NK-92 (cell line): ENCODE measurements at regions not wholly inside any gene's neighbourhood (a gene's known extent, or its start where the extent isn't known, plus 50 kb on each side); places are given as distances from the start of the nearest gene placed in this dataset.

Experiments
- DNase-seq: peaks from one replicate; lab custom pipeline; 2025; ENCODE audit not compliant: unreplicated experiment; lab: John Stamatoyannopoulos, UW

- no peak for DNase-seq
Observed at GRCh38 chr10:128543151-128543550, 416.9 kb upstream of the MKI67 start.

DNA sequence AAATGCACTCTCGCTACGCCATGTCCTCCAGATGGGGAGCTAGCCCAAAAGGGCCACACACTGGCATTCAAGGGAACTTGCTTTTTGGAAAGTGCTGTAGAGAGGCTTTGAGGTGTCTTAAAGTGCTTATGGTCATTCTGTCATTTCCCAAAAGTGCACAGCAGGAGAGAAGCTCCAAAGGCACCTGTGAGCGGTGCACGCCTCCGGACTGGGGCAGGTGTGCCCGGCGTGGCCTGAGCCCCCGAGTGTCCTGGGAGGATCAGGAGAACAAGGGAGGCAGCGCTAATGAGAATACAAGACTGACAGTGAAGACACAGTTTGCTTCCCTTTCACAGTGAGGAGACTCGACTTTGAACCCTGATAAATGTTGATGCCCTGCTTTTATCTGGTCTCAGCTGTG is 419.0 kb upstream of the MKI67 start:
- no peak for DNase-seq

DNA sequence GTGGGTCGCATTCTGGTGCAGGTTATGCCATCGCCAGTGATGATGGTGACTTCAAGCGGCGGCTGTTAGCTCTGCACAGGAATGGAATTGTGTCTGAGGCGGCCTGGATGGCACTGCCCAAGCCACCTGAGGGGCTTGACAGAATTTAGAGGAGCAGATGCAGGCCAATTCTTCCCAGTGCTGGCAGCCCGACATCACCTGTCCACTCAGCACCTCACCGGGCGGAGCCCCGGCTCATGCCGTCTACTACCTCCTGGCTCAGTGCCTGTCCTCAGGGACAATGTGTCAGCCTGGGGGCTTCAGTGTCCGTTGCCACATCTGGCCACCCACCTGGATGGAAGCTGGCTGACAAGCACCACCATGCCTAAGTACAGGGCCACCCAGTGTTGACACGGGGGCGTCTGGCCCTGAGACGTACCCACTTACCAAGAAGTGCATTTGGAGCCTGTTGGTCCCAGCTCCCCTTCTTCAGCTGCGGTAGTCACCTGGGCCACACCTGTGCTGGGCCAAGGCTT is 420.5 kb upstream of the MKI67 start:
- no peak for DNase-seq

DNA sequence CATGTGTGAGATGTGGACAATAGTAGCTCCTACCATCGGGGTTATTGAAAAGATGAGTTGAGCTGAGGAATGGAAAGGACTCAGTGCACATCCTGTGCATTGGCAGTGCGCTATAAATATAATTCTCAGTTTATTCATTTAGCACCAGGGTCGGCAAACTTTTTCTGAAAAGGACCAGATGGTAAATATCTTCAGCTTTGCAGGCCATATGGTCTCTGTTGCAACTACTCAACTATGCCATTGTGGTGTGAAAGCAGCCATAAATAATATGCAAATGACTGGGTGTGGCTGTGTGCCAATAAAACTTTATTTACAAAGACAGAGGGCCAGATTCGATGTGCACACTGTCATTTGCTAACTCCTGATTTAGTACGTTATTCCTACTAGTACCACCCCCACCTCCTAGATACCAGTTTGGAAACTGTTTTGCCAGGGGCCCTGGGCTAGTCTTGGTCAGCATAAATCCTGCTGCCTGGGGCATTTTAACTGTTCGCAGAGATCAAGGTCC is 422.9 kb upstream of the MKI67 start:
- no peak for DNase-seq

DNA sequence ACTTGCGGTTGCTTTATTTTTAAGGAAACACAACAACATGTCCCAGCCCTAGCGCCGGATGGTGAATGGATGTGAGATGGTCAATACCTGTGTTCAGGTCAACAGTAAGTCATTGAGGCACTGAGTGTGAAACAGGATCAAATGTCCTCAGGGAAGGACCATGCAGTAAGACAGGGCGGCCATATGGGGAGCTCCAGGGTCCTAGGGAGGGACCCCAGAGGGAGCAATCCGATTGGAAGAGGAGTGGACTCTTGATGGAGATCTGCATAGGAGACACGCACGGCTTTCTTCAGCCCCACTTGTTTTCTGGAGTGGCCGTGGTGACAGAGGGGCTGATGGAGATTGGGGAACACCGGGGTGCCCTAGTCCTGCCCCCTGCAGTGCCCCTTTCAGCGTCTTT is 423.8 kb upstream of the MKI67 start:
- no peak for DNase-seq

DNA sequence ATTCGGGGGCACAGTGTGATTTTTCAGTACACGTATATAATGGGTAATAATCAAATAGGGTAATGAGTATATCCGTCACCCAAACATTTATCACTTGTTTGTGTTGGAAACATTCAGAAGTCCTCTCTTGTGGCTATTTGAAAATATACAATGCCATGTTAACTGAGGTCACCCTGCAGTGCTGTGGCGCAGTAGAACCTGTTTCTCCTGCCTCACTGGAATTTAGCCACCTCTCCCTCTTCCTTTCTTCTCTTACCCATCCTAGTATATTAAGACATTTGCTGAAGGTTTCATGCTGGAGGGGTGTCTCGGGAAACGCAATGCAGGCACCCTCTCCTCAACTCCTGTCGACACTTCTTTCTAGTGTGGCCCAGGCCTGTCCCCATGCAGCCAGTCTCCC is 425.3 kb upstream of the MKI67 start:
- DNase-seq, result no peak

DNA sequence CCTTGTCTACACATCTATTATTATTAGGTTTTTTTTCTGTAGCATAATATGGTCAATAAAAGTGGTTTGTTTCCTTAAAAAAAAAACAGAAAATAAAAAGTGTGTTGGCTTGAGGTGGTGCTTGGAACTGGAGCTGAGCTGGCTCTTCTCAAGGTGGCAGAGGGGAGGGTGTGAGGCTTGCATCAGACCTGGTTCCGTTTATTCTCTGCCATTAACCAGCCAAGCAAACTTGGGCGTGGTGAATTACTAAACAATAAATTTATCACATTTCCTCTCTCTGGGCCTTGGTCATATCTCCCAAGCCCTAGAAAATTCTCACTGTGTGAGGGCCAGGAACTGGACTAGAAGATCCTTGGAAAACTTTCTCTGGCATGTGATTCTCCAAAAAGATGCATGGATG is 427.5 kb upstream of the MKI67 start:
- DNase-seq, result no peak

DNA sequence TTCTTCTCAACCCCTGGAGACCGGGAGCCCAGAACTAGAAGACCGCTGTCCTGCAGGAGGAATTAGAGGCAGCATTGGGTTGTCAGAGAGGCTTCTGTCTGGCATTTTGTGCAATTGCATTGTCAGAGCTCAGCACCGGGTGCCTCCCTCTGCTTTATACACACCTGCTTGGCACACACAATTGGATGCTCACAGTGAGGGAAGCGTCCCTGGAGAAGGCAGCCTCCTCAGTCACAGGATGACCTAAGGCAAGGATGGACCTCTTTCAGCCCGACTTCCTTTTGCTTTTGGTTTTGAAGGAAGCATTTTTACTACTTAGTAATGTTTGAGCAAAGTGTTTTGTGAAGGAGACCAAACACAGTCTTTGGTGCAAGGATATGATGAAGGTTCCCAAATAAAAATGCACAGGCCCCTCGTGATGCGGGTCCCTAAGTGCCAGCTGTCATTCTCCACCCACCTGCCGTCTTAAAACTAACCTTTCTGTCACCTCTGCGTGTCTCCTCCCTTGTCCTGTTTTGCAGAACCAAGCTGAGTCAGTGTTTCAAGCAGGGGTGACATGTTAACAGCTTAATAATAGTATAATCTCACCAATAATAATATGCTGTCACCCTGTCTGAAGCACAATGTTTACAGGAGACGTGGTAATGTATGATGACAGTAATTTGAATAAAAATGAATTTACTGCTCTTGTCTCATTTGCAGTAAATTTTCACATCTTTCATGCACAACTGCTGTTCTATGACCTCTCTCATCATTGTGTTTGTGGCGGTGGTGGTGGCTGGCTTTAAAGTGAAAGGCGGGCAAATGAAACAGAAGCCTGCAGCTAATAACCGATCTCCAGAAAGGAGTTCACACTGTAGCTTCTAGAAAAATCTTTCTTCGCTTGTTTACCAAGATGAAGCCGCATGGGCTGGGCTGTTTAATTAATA is 430.2 kb upstream of the MKI67 start:
- no peak for DNase-seq

DNA sequence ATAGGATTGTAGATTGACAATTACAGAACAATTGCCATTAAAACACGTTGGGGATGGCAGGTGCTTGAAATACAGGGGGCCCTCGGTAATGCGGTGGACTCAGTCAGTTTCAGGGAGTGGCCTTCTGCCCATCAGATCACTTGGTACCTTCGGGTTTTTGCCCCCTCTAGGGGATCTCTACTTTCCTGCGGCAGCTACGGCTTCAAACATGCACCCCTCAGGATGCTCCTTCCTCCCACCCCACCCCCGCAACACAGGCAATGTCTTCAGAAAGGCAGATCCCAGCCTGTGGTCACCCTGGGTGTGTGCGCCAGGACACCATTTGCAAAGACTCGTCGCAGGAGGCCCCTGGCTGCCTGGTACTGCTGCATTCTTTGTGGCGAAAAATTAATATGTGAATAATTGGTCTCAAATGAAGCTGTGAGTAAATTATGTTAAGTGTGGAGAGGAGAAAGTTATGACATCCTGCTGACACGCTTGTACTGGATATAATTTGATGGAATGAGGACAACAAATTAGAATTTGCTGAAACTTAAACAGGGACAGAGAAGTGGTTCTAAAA is 431.0 kb upstream of the MKI67 start:
- DNase-seq, result no peak

GRCh38 chr10:128560406-128560805 is 434.2 kb upstream of the MKI67 start:
- DNase-seq, result no peak

GRCh38 chr10:128560993-128561392 is 434.8 kb upstream of the MKI67 start:
- DNase-seq, result no peak

GRCh38 chr10:128563387-128563786 is 437.2 kb upstream of the MKI67 start:
- no peak for DNase-seq

DNA sequence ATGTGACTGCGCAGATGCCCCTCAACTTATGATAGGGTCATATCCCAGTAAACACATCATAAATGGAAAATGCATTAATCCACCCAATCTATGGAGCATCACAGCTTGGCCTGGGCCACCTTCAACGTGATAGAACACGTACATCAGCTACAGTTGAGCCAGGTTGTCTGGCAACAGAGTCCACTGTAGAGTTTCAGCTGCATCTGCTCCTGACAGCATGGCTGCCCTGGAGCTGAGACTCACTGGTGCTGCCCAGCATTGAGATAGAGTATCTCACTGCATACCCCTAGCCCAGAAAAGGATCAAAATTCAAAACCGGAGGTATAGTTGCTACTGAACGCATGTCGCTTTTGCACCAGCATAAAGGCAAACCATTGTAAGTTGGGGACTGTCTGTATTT is 437.7 kb upstream of the MKI67 start:
- no peak for DNase-seq

GRCh38 chr10:128566361-128566968 is 440.2 kb upstream of the MKI67 start:
- DNase-seq, result no peak

- no peak for DNase-seq
Observed at GRCh38 chr10:128567551-128567950, 441.3 kb upstream of the MKI67 start.

DNA sequence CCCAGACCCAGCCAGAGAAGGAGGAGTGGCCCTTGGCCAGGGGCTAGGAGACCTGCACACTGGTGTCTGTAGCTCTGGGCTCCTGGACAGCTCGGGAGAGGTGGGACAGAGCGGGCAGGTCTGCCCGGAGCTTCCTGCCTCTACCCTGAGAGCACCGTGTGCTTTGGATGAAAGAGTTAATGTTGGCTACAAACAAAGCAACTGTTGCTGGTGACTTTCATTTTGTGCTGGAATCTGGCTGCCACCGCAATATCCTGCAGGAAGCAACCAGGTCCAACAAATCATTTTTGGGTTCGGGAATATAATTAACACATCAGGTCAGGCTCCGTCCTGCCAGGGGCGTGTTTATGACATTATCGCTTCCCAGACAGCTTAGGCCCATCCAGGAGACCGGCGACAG is 441.8 kb upstream of the MKI67 start:
- no peak for DNase-seq

DNA sequence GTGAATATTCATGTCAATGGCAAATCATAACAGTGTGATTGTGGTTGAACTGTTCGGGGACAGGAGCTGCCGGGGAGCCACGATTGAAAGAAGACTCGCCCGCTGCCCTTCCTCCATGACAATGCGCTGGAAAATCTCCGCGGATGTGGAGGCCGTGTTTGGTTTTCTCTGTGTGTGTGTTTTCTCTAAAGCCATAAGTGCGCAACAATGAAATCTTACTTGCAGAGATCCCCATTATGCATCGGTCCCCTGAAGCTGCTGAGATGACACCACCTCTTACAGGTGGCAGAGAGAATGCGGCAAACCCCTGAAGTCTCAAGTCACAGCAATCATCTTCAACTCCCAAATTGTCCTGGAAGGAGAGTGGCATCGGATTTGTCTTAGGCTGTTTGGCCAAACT is 442.3 kb upstream of the MKI67 start:
- no peak for DNase-seq

GRCh38 chr10:128568990-128569945 is 443.0 kb upstream of the MKI67 start:
- DNase-seq, result no peak

DNA sequence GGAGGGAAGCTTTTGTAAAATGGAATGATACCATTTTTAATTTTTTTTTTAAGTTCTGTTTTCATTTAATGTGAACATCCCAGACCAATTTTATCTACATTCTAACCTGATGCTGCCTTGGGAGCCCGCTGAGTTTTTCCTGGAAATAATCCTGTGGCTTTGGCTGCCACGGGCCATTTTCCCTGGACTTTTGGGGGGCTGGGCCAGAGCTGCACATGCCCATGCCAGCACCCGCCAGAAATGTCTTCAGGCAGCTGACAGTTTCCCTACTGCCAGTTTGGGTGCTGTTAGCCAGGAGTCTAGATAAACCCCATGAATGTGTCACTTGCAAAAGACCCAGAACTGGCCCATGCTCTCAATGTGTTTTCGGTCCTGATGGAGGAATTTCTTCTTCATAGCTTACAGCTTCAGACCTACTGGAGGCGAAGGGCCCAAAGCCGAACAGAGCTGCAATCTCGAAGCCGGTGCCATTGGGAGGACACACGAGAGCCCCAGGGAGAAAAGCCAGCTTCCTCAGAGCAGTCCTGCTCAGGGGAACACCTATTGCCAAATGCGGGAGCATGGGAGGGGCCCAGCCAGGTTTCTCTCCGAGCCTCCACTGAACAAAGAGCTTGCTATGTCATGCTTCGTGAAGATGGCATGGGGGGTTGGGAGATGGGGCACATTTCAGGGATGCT is 444.2 kb upstream of the MKI67 start:
- no peak for DNase-seq

DNA sequence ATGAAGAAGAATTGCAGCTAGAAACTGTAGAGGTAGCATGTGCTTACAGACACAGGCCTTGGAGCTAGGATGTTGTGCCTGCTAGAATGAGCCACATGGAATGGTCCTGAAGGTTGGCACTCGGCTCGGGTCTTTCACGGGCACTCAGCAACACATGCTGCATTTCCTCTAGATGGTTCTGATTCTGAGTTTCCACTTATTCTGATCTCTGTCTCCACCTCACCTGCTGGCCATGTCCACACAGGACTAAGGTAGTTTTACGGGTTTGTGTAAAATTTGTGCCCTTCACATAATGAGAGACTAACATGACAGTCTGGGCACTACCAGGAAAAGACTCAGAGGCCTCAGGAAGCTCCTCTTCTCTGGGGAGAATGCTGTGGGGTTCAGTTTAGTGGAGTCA is 444.8 kb upstream of the MKI67 start:
- no peak for DNase-seq
